Vagina (tissue), 2 donors: ENCODE measurements at regions not wholly inside any gene's neighbourhood (a gene's known extent, or its start where the extent isn't known, plus 50 kb on each side); places are given as distances from the start of the nearest gene placed in this dataset.

ENCODE experiments used
- POLR2A ChIP-seq, 2 donors: fragments of 450-650 bp; IDR thresholded peaks; one replicate each; pipeline ENCODE4 v1.6.1; 2017; ENCODE audit warnings: antibody characterized with exemption in 2 of 2, mild to moderate bottlenecking in 2 of 2, moderate library complexity in 2 of 2
- TF ChIP-seq, protein P1 (sequence below), 3 experiments: fragments of 450-650 bp in 2 of 3; fragments of 200-600 bp in 1 of 3; sonication (generic) in 1 of 3; IDR thresholded peaks; one replicate each; pipeline ENCODE4 v1.5.1; 2017 to 2019; ENCODE audit warnings: antibody characterized with exemption in 3 of 3, mild to moderate bottlenecking in 2 of 3, moderate library complexity in 2 of 3

GRCh38 chr10:118407026-118407425 is 64.9 kb upstream of the FAM204A start:
- no peak for TF ChIP-seq POLR2A (IDR thresholded peaks at IDR 0.05)
- TF ChIP-seq, protein P1, sequence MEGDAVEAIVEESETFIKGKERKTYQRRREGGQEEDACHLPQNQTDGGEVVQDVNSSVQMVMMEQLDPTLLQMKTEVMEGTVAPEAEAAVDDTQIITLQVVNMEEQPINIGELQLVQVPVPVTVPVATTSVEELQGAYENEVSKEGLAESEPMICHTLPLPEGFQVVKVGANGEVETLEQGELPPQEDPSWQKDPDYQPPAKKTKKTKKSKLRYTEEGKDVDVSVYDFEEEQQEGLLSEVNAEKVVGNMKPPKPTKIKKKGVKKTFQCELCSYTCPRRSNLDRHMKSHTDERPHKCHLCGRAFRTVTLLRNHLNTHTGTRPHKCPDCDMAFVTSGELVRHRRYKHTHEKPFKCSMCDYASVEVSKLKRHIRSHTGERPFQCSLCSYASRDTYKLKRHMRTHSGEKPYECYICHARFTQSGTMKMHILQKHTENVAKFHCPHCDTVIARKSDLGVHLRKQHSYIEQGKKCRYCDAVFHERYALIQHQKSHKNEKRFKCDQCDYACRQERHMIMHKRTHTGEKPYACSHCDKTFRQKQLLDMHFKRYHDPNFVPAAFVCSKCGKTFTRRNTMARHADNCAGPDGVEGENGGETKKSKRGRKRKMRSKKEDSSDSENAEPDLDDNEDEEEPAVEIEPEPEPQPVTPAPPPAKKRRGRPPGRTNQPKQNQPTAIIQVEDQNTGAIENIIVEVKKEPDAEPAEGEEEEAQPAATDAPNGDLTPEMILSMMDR (IDR thresholded peaks at IDR 0.05), result no peak
